Spleen (tissue), 11 donors: ENCODE measurements at regions not wholly inside any gene's neighbourhood (a gene's known extent, or its start where the extent isn't known, plus 50 kb on each side); places are given as distances from the start of the nearest gene placed in this dataset.

Source experiments
- DNase-seq: peaks from one replicate; pipeline ENCODE4 v3.0.0-alpha.2; 2020
- H3K27ac ChIP-seq, 8 donors: fragments of 200-600 bp; sonication (generic) in 7 of 8; 1 replicate in 4 of 8; 2 replicates in 4 of 8; pipeline versions ENCODE4 v1.5.0 to v1.8.0; 2016 to 2021; ENCODE audit warnings: inconsistent platforms in 4 of 8, mild to moderate bottlenecking in 4 of 8, moderate library complexity in 1 of 8
- H3K27me3 ChIP-seq, 7 donors: fragments of 200-600 bp; sonication (generic) in 6 of 7; replicated peaks in 1 of 7; 1 replicate in 4 of 7; 2 replicates in 3 of 7; pipeline versions ENCODE4 v1.5.0 to v1.8.0; 2016 to 2021; ENCODE audit warnings: inconsistent platforms in 3 of 7, mild to moderate bottlenecking in 1 of 7
- H3K36me3 ChIP-seq, 6 donors: fragments of 200-600 bp; sonication (generic) in 5 of 6; 1 replicate in 4 of 6; 2 replicates in 2 of 6; pipeline versions ENCODE4 v1.5.0 to v1.8.0; 2016 to 2021; ENCODE audit warnings: inconsistent platforms in 2 of 6
- H3K4me1 ChIP-seq, 6 donors: fragments of 200-600 bp; sonication (generic) in 5 of 6; 1 replicate in 3 of 6; 2 replicates in 3 of 6; pipeline versions ENCODE4 v1.5.0 to v1.8.0; 2016 to 2021; ENCODE audit warnings: inconsistent platforms in 3 of 6
- H3K4me3 ChIP-seq, 8 donors: fragments of 200-600 bp; sonication (generic) in 7 of 8; 1 replicate in 4 of 8; 2 replicates in 4 of 8; pipeline versions ENCODE4 v1.5.0 to v1.8.0; 2016 to 2021; ENCODE audit warnings: inconsistent platforms in 4 of 8, mild to moderate bottlenecking in 4 of 8, moderate library complexity in 2 of 8
- H3K9me3 ChIP-seq, 8 donors: fragments of 200-600 bp; sonication (generic) in 7 of 8; 1 replicate in 4 of 8; 2 replicates in 4 of 8; pipeline versions ENCODE4 v1.5.0 to v1.8.0; 2016 to 2021; ENCODE audit warnings: inconsistent platforms in 4 of 8
- CTCF ChIP-seq, 11 experiments: fragments of 200-600 bp in 7 of 11; fragments of 450-650 bp in 4 of 11; sonication (generic) in 4 of 11; IDR thresholded peaks in 8 of 11; conservative IDR thresholded peaks in 3 of 11; 1 replicate in 7 of 11; 2 replicates in 4 of 11; pipeline versions ENCODE4 v1.4.0 to v1.8.0; 2016 to 2021; ENCODE audit warnings: antibody characterized with exemption in 11 of 11, inconsistent platforms in 4 of 11, mild to moderate bottlenecking in 1 of 11
- POLR2A ChIP-seq, 3 donors: fragments of 450-650 bp; IDR thresholded peaks; one replicate each; pipeline ENCODE4 v1.5.1; 2017; ENCODE audit warnings: antibody characterized with exemption in 3 of 3, mild to moderate bottlenecking in 1 of 3
- POLR2AphosphoS5 ChIP-seq, 3 donors: sonication (generic); formaldehyde crosslinking; IDR thresholded peaks; one replicate each; pipeline ENCODE4 v1.5.1; 2017; ENCODE audit warnings: antibody characterized with exemption in 3 of 3
- WGBS, 5 donors: extraction: QIAGEN DNeasy Blood & Tissue Kit in 3 of 5; methylation state at CpG; one replicate each; pipeline versions ENCODE4 v1.1.5 to v1.1.7; 2013 to 2018; 5-methylcytosine and 5-hydroxymethylcytosine counted together
- intact Hi-C: fragments of 100-400 bp; cut with DNase I; formaldehyde crosslinking; loops from one replicate; pipeline ENCODE4 v1.15.0; 2023; ENCODE audit warnings: low total_unique reads
- donor health status: healthy with polysubstance abuse.
- donor health status: DM: no; HTN: no; CAD: no; lungs with moderate emphysema.
- donor health status: DM: no; HTN: no; CAD: no.
- donor health status: Bipolar disorder and iron deficiency.
- donor health status: healthy.
- donor health status: DM: no; HTN: no; CAD: no.
- donor health status: DM: yes; HTN: yes; CAD: no.

- Histone ChIP-seq H3K36me3 (no peaks in the 10 kb centered on the region), H3K4me1 (peaks cover 5 to 58% (median 33%) of the 10 kb centered on the region in 6 donors), H3K27me3 (no peaks in the 10 kb centered on the region), H3K4me3 (peak overlapping the region in 1 of 8 donors; percentile 32), H3K9me3 (no peaks in the 10 kb centered on the region), H3K27ac (peak overlapping the region in 4 of 8 donors; percentile 54 to 68 (median 66))
- intact Hi-C loops: no loop called here
- WGBS, 5 donors: 43 to 57% (median 53%) methylated on average over 13 of the region's 13 CpGs
- TF ChIP-seq POLR2AphosphoS5 (IDR thresholded peaks at IDR 0.05) (no peak), CTCF (IDR thresholded peaks at IDR 0.05 in 8 of 11, conservative IDR thresholded peaks at IDR 0.05 in 3 of 11) (no peak), POLR2A (IDR thresholded peaks at IDR 0.05) (no peak)
- DNase-seq: no peak
Measured at GRCh38 chr6:15901141-15902115, 227.5 kb upstream of the MYLIP start.

- intact Hi-C loops: no loop called here
- peaks cover 0 to 5% (median 3%) of the 10 kb centered on the region in 8 donors for H3K9me3 ChIP-seq
- WGBS, 5 donors: 0 to 4% (median 0%) methylated on average over 1 of the region's 1 CpG
Measured at GRCh38 chr6:15898693-15899092, 230.2 kb upstream of the MYLIP start.

GRCh38 chr6:15897063-15897876 is 231.6 kb upstream of the MYLIP start:
- DNase-seq: no peak
- H3K9me3 ChIP-seq: peaks cover 0 to 15% (median 7%) of the 10 kb centered on the region in 8 donors
- 31 to 38% (median 35%) methylated on average over 8 of the region's 8 CpGs for WGBS, 5 donors
- intact Hi-C loops: no loop called here
- no peaks in the 10 kb centered on the region for H3K27me3 ChIP-seq
- H3K27ac ChIP-seq: peak overlapping the region in 7 of 8 donors; percentile 48 to 71 (median 64)
- peaks cover 5 to 40% (median 19%) of the 10 kb centered on the region in 6 donors for H3K4me1 ChIP-seq
- H3K4me3 ChIP-seq: peak overlapping the region in 1 of 8 donors; percentile 23
- TF ChIP-seq POLR2AphosphoS5 (IDR thresholded peaks at IDR 0.05): peak in 1 of 3 donors; percentile 45
- no peak for TF ChIP-seq POLR2A (IDR thresholded peaks at IDR 0.05)
- TF ChIP-seq CTCF (IDR thresholded peaks at IDR 0.05 in 8 of 11, conservative IDR thresholded peaks at IDR 0.05 in 3 of 11): no peak
- no peaks in the 10 kb centered on the region for H3K36me3 ChIP-seq

More at GRCh38 chr6:15898693-15899092, 230.2 kb upstream of the MYLIP start:
- no peak for DNase-seq
- Histone ChIP-seq H3K27ac (no peak overlapping the region), H3K4me1 (peaks cover 5 to 40% (median 19%) of the 10 kb centered on the region in 6 donors), H3K36me3 (no peaks in the 10 kb centered on the region), H3K4me3 (no peak overlapping the region), H3K27me3 (no peaks in the 10 kb centered on the region)
- no peak for TF ChIP-seq CTCF (IDR thresholded peaks at IDR 0.05 in 8 of 11, conservative IDR thresholded peaks at IDR 0.05 in 3 of 11)
- no peak for TF ChIP-seq POLR2A (IDR thresholded peaks at IDR 0.05)
- no peak for TF ChIP-seq POLR2AphosphoS5 (IDR thresholded peaks at IDR 0.05)
